Activated naive CD8-positive, alpha-beta T cell treated with anti-CD3 and anti-CD28 coated beads, Interleukin-2, amount 50 U/mL, for 24 hours (primary cell): ENCODE measurements at regions not wholly inside any gene's neighbourhood (a gene's known extent, or its start where the extent isn't known, plus 50 kb on each side); places are given as distances from the start of the nearest gene placed in this dataset.

Experiments
- ATAC-seq: fragments of 150-1000 bp; cut with Tn5 transposase; one replicate; pipeline ENCODE4 v1.10.0; 2021
- DNase-seq: peaks from one replicate; pipeline ENCODE4 v3.0.0; 2021
- H3K27ac Mint-ChIP-seq: one replicate; pipeline ENCODE4 v1.8.0; 2021; ENCODE audit warnings: mild to moderate bottlenecking, mixed read lengths
- H3K27me3 Mint-ChIP-seq: one replicate; pipeline ENCODE4 v1.8.0; 2021; ENCODE audit warnings: mixed read lengths
- H3K36me3 Mint-ChIP-seq: one replicate; pipeline ENCODE4 v1.8.0; 2021; ENCODE audit warnings: low read depth, mixed read lengths
- H3K4me1 Mint-ChIP-seq: one replicate; pipeline ENCODE4 v1.8.0; 2021; ENCODE audit warnings: mixed read lengths
- H3K4me3 Mint-ChIP-seq: one replicate; pipeline ENCODE4 v1.8.0; 2021; ENCODE audit warnings: mild to moderate bottlenecking, moderate library complexity, mixed read lengths
- H3K9me3 Mint-ChIP-seq: one replicate; pipeline ENCODE4 v1.8.0; 2021; ENCODE audit warnings: mixed read lengths

- no peaks in the 10 kb centered on the region for H3K36me3 Mint-ChIP-seq
- H3K27ac Mint-ChIP-seq = no peak overlapping the region
- DNase-seq (no peak), ATAC-seq (no peak)
- no peaks in the 10 kb centered on the region for H3K27me3 Mint-ChIP-seq
- no peaks in the 10 kb centered on the region for H3K4me1 Mint-ChIP-seq
- no peak overlapping the region for H3K4me3 Mint-ChIP-seq
- H3K9me3 Mint-ChIP-seq = peaks cover 4% of the 10 kb centered on the region
Measured at GRCh38 chr6:84556541-84557335, 207.7 kb downstream of the TBX18 start.

GRCh38 chr6:84554706-84555105, 209.7 kb downstream of the TBX18 start:
- Mint-ChIP-seq H3K9me3 (peaks cover 9% of the 10 kb centered on the region), H3K4me3 (no peak overlapping the region), H3K36me3 (no peaks in the 10 kb centered on the region), H3K27ac (no peak overlapping the region), H3K4me1 (no peaks in the 10 kb centered on the region), H3K27me3 (no peaks in the 10 kb centered on the region)
- no peak for ATAC-seq
- DNase-seq = no peak

- Mint-ChIP-seq H3K4me3 (no peak overlapping the region), H3K4me1 (no peaks in the 10 kb centered on the region), H3K36me3 (no peaks in the 10 kb centered on the region), H3K9me3 (peaks cover 9% of the 10 kb centered on the region), H3K27me3 (no peaks in the 10 kb centered on the region), H3K27ac (no peak overlapping the region)
- ATAC-seq = no peak
- no peak for DNase-seq
Measured at GRCh38 chr6:84554074-84554473, 210.3 kb downstream of the TBX18 start.

- H3K4me3 Mint-ChIP-seq = no peak overlapping the region
- H3K27ac Mint-ChIP-seq = no peak overlapping the region
- H3K4me1 Mint-ChIP-seq = no peaks in the 10 kb centered on the region
- DNase-seq = no peak
- H3K27me3 Mint-ChIP-seq = no peaks in the 10 kb centered on the region
- H3K9me3 Mint-ChIP-seq = peaks cover 9% of the 10 kb centered on the region
- no peak for ATAC-seq
- no peaks in the 10 kb centered on the region for H3K36me3 Mint-ChIP-seq
Measured at GRCh38 chr6:84553527-84553926, 210.9 kb downstream of the TBX18 start.

GRCh38 chr6:84551797-84552196, 212.6 kb downstream of the TBX18 start:
- ATAC-seq = no peak
- Mint-ChIP-seq H3K27me3 (no peaks in the 10 kb centered on the region), H3K36me3 (no peaks in the 10 kb centered on the region), H3K27ac (no peak overlapping the region), H3K4me3 (no peak overlapping the region), H3K4me1 (no peaks in the 10 kb centered on the region), H3K9me3 (peaks cover 9% of the 10 kb centered on the region)
- no peak for DNase-seq

GRCh38 chr6:84549917-84550316, 214.5 kb downstream of the TBX18 start:
- Mint-ChIP-seq H3K4me1 (no peaks in the 10 kb centered on the region), H3K9me3 (peaks cover 9% of the 10 kb centered on the region), H3K36me3 (no peaks in the 10 kb centered on the region), H3K27ac (no peak overlapping the region), H3K4me3 (no peak overlapping the region), H3K27me3 (no peaks in the 10 kb centered on the region)
- no peak for DNase-seq
- no peak for ATAC-seq

GRCh38 chr6:84547341-84547801, 217.0 kb downstream of the TBX18 start:
- Mint-ChIP-seq H3K27me3 (no peaks in the 10 kb centered on the region), H3K4me3 (no peak overlapping the region), H3K36me3 (no peaks in the 10 kb centered on the region), H3K9me3 (peaks cover 6% of the 10 kb centered on the region), H3K4me1 (no peaks in the 10 kb centered on the region), H3K27ac (no peak overlapping the region)
- DNase-seq (no peak), ATAC-seq (no peak)

- H3K4me1 Mint-ChIP-seq = no peaks in the 10 kb centered on the region
- peaks cover 9% of the 10 kb centered on the region for H3K9me3 Mint-ChIP-seq
- DNase-seq (no peak), ATAC-seq (no peak)
- no peak overlapping the region for H3K27ac Mint-ChIP-seq
- H3K4me3 Mint-ChIP-seq = no peak overlapping the region
- no peaks in the 10 kb centered on the region for H3K27me3 Mint-ChIP-seq
- no peaks in the 10 kb centered on the region for H3K36me3 Mint-ChIP-seq
Measured at GRCh38 chr6:84546427-84546914, 217.9 kb downstream of the TBX18 start.

- Mint-ChIP-seq H3K9me3 (peaks cover 6% of the 10 kb centered on the region), H3K4me3 (no peak overlapping the region), H3K4me1 (no peaks in the 10 kb centered on the region), H3K27me3 (no peaks in the 10 kb centered on the region), H3K36me3 (no peaks in the 10 kb centered on the region), H3K27ac (no peak overlapping the region)
- ATAC-seq (no peak), DNase-seq (no peak)
Measured at GRCh38 chr6:84539122-84539856, 225.1 kb downstream of the TBX18 start.

- peaks cover 3% of the 10 kb centered on the region for H3K9me3 Mint-ChIP-seq
- ATAC-seq = no peak
- no peaks in the 10 kb centered on the region for H3K36me3 Mint-ChIP-seq
- no peak overlapping the region for H3K27ac Mint-ChIP-seq
- no peak for DNase-seq
- H3K4me1 Mint-ChIP-seq = no peaks in the 10 kb centered on the region
- H3K27me3 Mint-ChIP-seq = no peaks in the 10 kb centered on the region
- H3K4me3 Mint-ChIP-seq = no peak overlapping the region
Measured at GRCh38 chr6:84536885-84537638, 227.3 kb downstream of the TBX18 start.

GRCh38 chr6:84528201-84528600, 236.2 kb downstream of the TBX18 start:
- H3K36me3 Mint-ChIP-seq = no peaks in the 10 kb centered on the region
- H3K27me3 Mint-ChIP-seq = peaks cover 2% of the 10 kb centered on the region
- H3K9me3 Mint-ChIP-seq = peaks cover 13% of the 10 kb centered on the region
- H3K4me3 Mint-ChIP-seq = no peak overlapping the region
- H3K27ac Mint-ChIP-seq = no peak overlapping the region
- no peaks in the 10 kb centered on the region for H3K4me1 Mint-ChIP-seq
- ATAC-seq (no peak), DNase-seq (no peak)

GRCh38 chr6:84526631-84527030, 237.8 kb downstream of the TBX18 start:
- ATAC-seq (no peak), DNase-seq (no peak)
- Mint-ChIP-seq H3K27me3 (peaks cover 2% of the 10 kb centered on the region), H3K27ac (no peak overlapping the region), H3K4me1 (no peaks in the 10 kb centered on the region), H3K4me3 (no peak overlapping the region), H3K36me3 (no peaks in the 10 kb centered on the region), H3K9me3 (peaks cover 8% of the 10 kb centered on the region)

GRCh38 chr6:84525907-84526306, 238.5 kb downstream of the TBX18 start:
- Mint-ChIP-seq H3K4me3 (no peak overlapping the region), H3K36me3 (no peaks in the 10 kb centered on the region), H3K27me3 (peaks cover 2% of the 10 kb centered on the region), H3K9me3 (peaks cover 6% of the 10 kb centered on the region), H3K27ac (no peak overlapping the region), H3K4me1 (no peaks in the 10 kb centered on the region)
- DNase-seq (no peak), ATAC-seq (no peak)

- ATAC-seq (no peak), DNase-seq (no peak)
- Mint-ChIP-seq H3K36me3 (no peaks in the 10 kb centered on the region), H3K27me3 (no peaks in the 10 kb centered on the region), H3K4me1 (no peaks in the 10 kb centered on the region), H3K9me3 (no peaks in the 10 kb centered on the region), H3K27ac (no peak overlapping the region), H3K4me3 (no peak overlapping the region)
Measured at GRCh38 chr6:84524636-84525035, 239.8 kb downstream of the TBX18 start.
